Fibroblast of the aortic adventitia (primary cell): ENCODE measurements at regions not wholly inside any gene's neighbourhood (a gene's known extent, or its start where the extent isn't known, plus 50 kb on each side); places are given as distances from the start of the nearest gene placed in this dataset.

Source experiments
- DNase-seq: peaks from one replicate; pipeline ENCODE4 v3.0.0-alpha.2; 2010; ENCODE audit warnings: low read depth
- H3K4me3 ChIP-seq: 2 replicates; pipeline ENCODE4 v1.5.1; 2011; ENCODE audit warnings: low read depth, mild to moderate bottlenecking, control low read depth, low read length, moderate library complexity
- CTCF ChIP-seq: IDR thresholded peaks from 2 replicates; pipeline ENCODE4 v1.5.1; 2011; ENCODE audit warnings: mild to moderate bottlenecking, low read length, control low read depth, inconsistent platforms; ENCODE audit not compliant: insufficient read depth

GRCh38 chr18:61664419-61665084 lies 228.3 kb downstream of the RNF152 start:
- no peak overlapping the region for H3K4me3 ChIP-seq
- DNase-seq = no peak
- TF ChIP-seq CTCF = no peak

DNA sequence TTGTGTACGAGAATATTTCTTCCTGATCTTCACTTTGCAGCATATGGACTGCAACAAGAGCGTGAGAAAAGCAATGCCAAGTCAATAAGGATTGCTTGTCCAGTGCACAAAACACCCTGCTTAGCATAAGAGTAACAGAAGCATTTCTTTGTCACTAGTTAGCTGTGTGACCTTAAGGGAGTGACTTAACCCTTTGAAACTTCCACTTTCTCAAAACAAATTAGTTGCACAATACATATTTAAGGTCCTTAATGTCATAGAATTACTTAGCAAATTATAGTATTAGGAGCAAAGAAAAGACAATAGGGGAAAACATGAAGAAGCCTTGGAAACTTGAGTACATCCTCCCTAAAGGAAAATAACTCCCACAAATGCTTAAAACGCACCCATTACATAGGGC lies 230.1 kb downstream of the RNF152 start:
- H3K4me3 ChIP-seq = no peak overlapping the region
- TF ChIP-seq CTCF = no peak
- no peak for DNase-seq

DNA sequence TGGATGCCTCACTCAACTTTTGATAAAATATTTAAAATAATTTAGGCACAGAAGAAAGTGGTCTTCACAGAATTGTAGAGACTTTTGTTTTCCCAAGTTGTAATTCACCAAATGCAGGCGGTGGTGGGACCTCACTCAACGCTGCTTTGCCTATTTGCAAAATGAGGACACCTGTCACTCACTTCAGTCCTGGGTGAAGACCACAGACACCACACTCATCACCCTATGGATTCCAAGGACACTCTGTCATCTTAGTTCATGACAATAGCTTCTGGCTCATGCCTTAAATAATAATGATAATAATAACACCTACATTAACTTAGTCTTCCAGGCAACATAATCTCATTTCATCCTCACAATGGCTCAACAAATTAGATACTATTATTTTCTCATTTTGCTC lies 234.4 kb downstream of the RNF152 start:
- no peak overlapping the region for H3K4me3 ChIP-seq
- no peak for TF ChIP-seq CTCF
- no peak for DNase-seq

GRCh38 chr18:61657066-61657732 lies 235.6 kb downstream of the RNF152 start:
- no peak for DNase-seq
- no peak for TF ChIP-seq CTCF

DNA sequence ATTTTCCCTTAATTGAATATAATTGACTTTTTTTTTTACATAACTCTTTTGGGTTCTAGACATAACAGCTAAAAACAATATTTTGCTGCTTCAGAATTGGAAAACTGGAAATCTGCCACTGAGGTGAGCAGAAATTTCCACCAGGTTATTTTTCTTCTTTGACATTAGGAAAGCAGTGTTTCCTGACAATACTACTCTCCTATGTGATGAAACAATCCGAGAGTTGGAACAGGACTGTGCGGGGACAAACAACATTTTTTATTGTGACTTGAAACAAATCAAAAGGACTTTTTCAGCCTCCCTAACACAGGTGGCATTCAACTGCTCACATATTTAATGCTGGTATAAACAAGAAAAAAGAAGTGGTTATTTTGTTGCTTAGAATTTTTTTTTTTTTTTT lies 237.2 kb downstream of the RNF152 start:
- no peak for DNase-seq
- no peak overlapping the region for H3K4me3 ChIP-seq
- TF ChIP-seq CTCF = no peak

More at GRCh38 chr18:61657066-61657732, 235.6 kb downstream of the RNF152 start:
- H3K4me3 ChIP-seq = no peak overlapping the region

- no peak for TF ChIP-seq CTCF
- no peak overlapping the region for H3K4me3 ChIP-seq
- DNase-seq = no peak
These were observed 238.8 kb downstream of the RNF152 start for GRCh38 chr18:61653823-61654551.
